NCI-H2107 treated with DMSO at 0.1 percent for 48 hours (cell line): ENCODE measurements at regions not wholly inside any gene's neighbourhood (a gene's known extent, or its start where the extent isn't known, plus 50 kb on each side); places are given as distances from the start of the nearest gene placed in this dataset.
A peak's percentile ranks its signal among the peaks of the same experiment; 100 is the strongest.

Experiments used
- DNase-seq: peaks from one replicate; lab custom pipeline; 2025; ENCODE audit not compliant: unreplicated experiment; lab: John Stamatoyannopoulos, UW

GRCh38 chr13:29934531-29935308 is 84.3 kb upstream of the UBL3 start:
- DNase-seq: peak; percentile 37

GRCh38 chr13:29933401-29933800 is 83.0 kb upstream of the UBL3 start:
- no peak for DNase-seq

GRCh38 chr13:29931696-29932095 is 81.3 kb upstream of the UBL3 start:
- DNase-seq: no peak

DNA sequence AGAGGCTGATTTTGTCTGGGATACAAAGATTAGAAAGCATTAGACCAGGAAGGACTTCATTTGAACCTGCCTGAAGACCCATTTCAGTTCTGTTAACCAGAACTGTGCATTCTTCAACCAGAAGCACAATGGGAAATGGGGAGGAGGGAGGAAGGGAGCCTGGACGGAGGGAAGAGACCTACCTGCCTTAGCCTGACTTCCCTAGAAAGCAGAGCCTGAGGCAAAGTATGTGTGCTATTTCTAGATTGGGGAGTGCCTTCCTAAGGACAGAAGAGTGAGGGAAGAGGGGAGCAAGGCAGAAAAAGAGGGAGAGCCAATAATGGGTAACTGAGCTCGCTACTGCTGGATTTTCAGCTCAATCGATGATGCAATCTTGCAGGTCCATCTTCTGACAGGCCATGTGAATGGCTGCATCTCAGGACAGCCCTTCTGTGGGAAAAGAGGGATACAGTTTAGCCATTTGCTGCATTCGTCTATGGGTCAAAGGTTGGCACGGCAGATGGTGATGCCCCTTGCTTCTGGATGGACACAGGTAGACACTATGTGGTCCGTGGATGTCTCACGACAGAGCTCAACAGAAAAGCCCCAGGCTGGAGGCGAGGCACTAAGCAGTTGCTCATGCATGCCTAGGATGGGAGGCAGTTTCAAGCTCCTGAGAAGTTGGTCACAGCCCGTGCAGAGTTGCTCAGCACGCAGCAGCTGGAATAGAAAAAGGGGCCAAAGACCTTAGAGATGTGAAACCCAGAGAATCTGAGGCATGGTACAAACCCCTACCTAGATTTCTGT is 78.8 kb upstream of the UBL3 start:
- DNase-seq: no peak

DNA sequence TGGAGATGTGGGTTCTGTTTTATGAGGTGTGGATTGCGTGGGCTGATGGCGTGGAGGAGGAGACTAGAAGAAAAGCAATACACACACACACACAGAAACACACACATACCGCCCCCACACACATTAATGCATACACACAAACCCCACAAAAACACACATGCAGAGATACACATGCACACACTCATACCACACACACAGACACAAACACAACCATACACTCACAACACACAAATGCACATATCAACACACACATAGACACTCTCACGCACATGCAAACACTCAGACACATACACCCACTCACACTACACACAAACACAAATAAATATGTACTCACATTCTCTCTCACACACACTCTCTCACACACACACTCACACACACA is 75.7 kb upstream of the UBL3 start:
- DNase-seq: no peak

DNA sequence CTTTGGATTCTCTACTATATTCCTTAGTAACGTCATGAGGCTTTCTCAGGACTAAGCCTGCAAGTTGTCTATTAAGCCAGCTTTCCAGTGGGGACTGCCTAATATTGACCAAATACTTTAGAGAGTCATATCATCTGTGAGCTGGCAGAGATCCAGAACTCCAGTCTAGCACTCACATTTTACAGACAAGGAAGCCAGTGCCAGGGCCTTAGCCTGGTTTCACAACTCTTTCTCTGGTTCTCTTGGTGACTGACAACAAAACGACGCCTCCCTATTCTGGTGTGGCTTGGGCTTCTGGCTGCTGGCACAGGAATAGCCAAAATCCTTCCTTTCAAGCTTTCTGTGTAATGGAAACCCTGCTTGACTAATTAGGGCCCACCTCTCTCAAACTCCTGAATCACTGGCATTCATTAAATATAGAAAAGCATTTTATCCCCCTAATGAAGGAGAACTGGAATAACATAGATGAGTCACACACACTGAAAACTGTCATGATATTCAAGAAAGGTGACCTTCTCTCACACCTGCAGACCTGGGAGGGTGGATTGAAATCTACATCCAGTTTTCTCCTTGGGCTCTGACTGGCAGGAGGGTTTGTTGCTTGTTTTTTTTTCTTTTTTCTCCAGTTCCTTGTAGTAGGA is 75.2 kb upstream of the UBL3 start:
- DNase-seq: peak; percentile 27

DNA sequence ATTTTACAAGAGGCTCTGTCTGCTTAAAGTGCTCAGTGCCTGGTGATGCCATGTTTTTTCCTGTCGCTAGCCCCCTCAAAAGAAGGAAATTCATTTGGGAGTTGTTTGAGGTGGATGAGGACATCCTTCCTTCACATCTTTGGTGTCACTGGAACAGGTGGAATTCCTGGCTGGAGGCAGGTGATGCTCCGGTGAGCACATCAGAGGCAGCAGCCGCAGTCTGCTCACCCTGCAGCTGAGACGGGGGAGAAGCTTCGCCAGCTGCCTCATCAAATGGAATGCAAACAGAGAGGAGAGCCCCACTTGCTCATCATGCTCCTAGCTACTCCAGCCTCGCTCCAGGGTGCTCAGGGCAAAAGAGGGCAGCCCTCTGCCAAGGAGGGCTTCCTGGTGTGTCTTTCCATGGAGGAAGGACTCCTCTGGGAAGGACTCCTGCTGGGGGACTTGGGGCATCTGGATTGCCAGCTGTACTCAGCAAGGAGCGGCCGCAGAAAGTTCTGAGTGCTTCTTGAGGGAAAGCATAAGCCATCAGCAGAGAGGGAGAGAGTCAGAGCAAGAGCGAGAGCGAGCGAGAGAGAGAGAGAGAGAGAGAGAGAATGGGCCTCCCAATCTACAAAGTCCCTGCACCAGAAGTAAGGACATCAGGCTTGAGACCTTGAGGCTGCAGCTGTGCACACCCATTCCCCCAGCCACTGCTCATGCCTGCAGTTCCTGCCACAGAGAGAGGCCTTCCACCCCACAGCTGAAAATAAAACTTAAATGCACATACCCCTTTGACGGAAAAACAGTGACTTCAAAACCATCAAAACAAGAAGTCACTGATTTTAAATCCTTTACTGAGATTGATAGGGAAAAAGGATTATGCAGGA is 74.3 kb upstream of the UBL3 start:
- DNase-seq: peak; percentile 46

DNA sequence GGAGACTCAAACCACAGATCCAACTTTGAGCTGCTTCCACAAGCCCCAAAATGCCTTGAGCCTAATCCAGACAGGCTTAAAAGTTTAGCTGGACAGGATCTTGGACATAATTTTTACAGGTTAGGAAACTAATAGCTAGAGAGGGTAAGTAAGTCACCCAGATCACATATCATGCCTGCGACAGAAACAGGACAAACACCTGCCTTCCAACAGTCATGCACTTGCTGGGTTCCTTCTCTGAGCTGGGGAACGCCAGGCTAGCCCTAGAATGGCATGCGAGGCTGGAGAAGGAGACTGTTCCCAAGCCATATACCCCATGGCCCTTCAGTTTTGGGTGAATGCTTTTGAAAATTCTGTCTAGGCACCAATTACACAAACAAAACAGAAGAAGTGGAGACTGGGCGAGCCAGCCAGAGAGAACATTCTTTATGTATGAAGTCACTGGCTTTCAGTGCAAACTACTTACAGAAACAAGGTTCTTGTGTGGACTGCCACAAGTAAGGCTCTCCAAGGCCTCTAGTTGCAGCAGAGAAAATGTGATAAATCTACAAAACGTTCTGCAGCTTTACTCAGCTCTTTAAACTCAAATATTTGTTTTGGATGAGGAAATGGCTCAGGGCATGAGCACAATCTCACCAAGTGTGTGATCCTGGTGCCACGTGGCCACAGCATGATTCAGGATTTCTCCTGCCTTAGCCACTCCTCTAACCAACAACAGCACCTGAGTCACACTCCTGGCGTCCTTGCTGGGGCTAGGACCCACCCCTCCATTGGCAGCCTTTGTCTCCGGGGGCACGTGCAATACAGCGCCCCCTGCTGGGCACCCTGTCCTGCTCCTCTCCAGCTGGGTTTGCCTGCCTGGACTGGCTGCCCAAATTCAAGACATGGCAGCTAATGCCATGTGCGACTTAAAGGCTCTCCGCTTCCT is 73.4 kb upstream of the UBL3 start:
- peak; percentile 79 for DNase-seq

DNA sequence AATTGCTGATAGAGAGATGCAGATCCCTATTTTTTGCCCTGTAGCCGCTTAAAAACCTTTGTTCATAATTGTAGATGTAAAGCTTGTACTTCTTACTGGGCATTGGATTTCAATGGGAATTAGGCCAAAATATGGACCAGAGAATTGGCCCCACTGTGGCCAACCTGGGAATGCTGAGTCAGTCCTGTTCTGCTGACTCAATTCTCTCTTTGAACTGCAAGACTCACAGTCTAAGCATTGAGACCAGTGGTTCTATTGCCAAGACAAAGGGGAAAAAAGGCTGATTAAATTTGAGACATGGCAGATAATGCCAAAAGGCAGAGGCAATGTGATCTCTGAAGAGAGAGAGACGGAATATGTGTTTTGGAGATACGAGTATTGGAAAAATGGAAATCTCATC is 72.5 kb upstream of the UBL3 start:
- no peak for DNase-seq

- DNase-seq: no peak
These were observed 71.9 kb upstream of the UBL3 start for GRCh38 chr13:29922281-29922821.

DNA sequence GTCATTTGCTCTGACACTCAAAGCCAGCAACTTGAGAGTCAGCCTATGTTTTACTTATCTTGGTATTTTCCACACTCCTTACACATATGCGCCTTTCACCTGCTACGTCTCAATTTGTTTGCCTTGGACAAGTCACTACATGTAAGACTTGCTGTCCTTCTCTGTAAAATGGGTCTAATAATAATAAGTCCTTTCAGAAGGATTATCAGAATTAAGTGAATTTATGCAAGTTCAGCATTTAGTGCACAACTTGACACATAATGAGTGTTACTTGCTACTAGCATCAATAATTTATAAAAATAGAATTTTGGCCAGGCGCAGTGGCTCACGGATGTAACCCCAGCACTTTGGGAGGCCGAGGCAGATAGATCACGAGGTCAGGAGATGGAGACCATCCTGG is 71.1 kb upstream of the UBL3 start:
- no peak for DNase-seq

GRCh38 chr13:29920025-29920643 is 69.7 kb upstream of the UBL3 start:
- DNase-seq: no peak

DNA sequence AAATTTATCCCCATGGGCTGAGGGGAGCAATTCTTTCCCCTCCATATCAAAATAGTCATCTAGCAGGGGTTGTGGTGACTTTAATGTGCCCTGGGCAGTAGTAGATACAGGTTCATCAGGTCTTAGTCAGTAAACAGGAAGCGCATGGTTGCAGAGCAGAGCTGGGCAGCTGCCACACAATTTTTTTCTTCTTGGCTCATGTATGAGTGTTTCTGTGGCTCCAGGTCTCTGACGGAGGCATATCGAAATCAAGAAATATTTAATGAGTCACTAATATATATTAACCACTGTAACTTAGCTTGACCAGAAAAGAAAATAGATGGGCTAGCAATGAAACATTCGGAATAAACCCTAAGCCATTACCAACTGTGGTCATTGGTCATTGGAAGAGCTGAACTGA is 68.4 kb upstream of the UBL3 start:
- no peak for DNase-seq

GRCh38 chr13:29917650-29918049 is 67.2 kb upstream of the UBL3 start:
- DNase-seq: peak; percentile 10

DNA sequence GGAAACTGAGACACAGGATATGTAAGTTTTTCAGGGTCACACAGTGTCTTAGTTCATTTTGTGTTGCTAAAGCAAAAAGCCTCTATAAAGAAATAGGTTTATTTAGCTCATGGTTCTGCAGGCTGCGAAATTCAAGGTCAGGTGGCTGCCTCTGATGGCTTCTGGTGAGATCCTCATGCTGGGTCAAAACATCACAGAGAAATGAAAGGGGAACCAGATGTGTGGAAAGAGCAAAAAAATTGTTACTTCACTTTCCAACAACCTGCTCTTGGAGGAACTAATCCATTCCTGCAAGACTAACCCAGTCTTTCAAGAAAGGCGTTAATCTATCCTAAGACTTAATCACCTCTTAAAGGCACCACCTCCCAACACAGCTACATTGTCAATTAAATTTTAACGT is 64.2 kb upstream of the UBL3 start:
- DNase-seq: no peak

DNA sequence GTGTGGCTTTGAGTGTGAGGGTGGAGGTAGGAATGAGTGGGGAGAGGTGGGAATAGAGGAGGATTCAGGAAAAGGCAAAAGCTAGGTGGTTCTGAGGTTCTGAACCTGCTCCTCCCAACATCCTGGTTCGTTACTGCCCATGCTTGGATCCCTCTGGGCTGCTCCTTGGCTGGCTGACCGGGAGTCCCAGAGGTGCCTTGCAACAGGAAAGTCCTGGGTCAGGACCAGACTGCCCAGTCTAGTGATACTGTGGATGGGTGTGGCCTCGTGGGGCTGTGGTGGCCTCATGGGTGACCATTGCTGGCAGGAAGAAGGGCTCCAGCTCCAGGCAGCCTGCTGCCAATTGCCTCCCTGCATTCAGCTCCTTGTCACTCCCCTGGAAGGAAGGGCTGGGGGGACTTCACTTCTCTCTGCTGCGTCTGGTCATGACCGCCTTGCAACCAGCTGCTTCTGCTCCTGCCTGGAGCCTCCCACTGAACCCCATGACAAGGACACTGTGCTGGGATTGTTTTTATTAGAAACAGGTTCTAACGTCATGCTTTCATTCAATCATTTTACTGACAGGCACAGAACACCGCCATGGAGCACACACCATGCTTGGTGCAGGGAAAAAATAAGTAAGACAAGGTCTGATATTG is 61.5 kb upstream of the UBL3 start:
- DNase-seq: no peak

- DNase-seq: no peak
These were observed 59.7 kb upstream of the UBL3 start for GRCh38 chr13:29909975-29910674.

GRCh38 chr13:29909081-29909730 is 58.8 kb upstream of the UBL3 start:
- DNase-seq: no peak
